Ovary (tissue), 7 donors: ENCODE measurements at regions not wholly inside any gene's neighbourhood (a gene's known extent, or its start where the extent isn't known, plus 50 kb on each side); places are given as distances from the start of the nearest gene placed in this dataset.

Source experiments
- DNase-seq, 5 donors: peaks; one replicate each; pipeline ENCODE4 v3.0.0-alpha.2; 2019 to 2020
- H3K27ac ChIP-seq, 2 donors: fragments of 200-600 bp; one replicate each; pipeline versions ENCODE4 v1.5.1 to v1.8.0; 2019 to 2022
- H3K27me3 ChIP-seq: fragments of 200-600 bp; one replicate; pipeline ENCODE4 v1.8.0; 2022
- H3K36me3 ChIP-seq: fragments of 200-600 bp; sonication (generic); one replicate; pipeline ENCODE4 v1.5.1; 2019
- H3K4me1 ChIP-seq: one replicate; pipeline ENCODE4 v1.8.1; 2013; ENCODE audit warnings: mild to moderate bottlenecking, moderate library complexity; ENCODE audit not compliant: insufficient read depth
- H3K4me3 ChIP-seq: fragments of 200-600 bp; sonication (generic); one replicate; pipeline ENCODE4 v1.5.1; 2017
- H3K9me3 ChIP-seq, 2 donors: fragments of 200-600 bp in 1 of 2; sonication (generic) in 1 of 2; one replicate each; pipeline versions ENCODE4 v1.5.1 to v1.8.1; 2013 to 2019; ENCODE audit warnings: mild to moderate bottlenecking in 1 of 2, moderate library complexity in 1 of 2
- CTCF ChIP-seq, 3 donors: fragments of 450-650 bp in 2 of 3; fragments of 200-600 bp in 1 of 3; IDR thresholded peaks; one replicate each; pipeline versions ENCODE4 v1.5.1 to v1.8.0; 2016 to 2022; ENCODE audit warnings: antibody characterized with exemption in 3 of 3, mild to moderate bottlenecking in 1 of 3
- EP300 ChIP-seq: sonication (generic); formaldehyde crosslinking; IDR thresholded peaks from one replicate; pipeline ENCODE4 v1.6.1; 2017; ENCODE audit warnings: antibody characterized with exemption
- POLR2A ChIP-seq: fragments of 450-650 bp; IDR thresholded peaks from one replicate; pipeline ENCODE4 v1.6.1; 2017; ENCODE audit warnings: antibody characterized with exemption, mild to moderate bottlenecking, moderate library complexity
- WGBS, 3 donors: extraction: QIAGEN DNeasy Blood & Tissue Kit in 1 of 3; methylation state at CpG; one replicate each; pipeline versions ENCODE4 v1.1.5 to v1.1.7; 2013 to 2017; 5-methylcytosine and 5-hydroxymethylcytosine counted together
- intact Hi-C, 4 donors: fragments of 100-400 bp; cut with DNase I; formaldehyde crosslinking; loops; one replicate each; pipeline versions ENCODE4 v1.11.0 to v1.15.1; 2022 to 2023
- donor health status: DM: no; HTN: no; CAD: no; lungs with moderate emphysema.
- donor health status: DM: no; HTN: no; CAD: no.
- donor health status: Bipolar disorder and iron deficiency.
- donor health status: DM: no; HTN: no; CAD: no.
- donor health status: DM: yes; HTN: yes; CAD: no.

DNA sequence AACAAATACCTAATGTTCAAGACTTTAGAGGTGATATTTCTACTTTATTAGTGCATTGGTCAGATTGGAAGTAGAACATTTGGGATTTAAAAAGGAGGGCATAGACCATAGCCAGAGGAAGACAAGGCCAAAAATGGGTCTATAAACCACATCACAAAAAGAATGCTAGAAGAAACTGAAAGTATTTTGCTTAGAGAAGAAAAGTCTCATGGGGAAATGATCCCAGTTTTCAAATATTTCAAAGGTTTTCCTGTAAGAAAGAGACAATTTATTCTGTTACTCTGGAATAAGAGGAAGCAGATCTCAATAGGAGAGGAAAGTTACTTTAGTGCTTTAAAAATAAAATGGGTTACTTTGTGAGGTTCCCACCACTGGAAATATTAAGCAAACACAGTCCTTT is 341.4 kb downstream of the TNS1 start:
- Histone ChIP-seq H3K36me3 (no peaks in the 10 kb centered on the region), H3K27me3 (no peaks in the 10 kb centered on the region), H3K4me1 (peaks cover 2% of the 10 kb centered on the region), H3K4me3 (no peak overlapping the region), H3K9me3 (no peaks in the 10 kb centered on the region), H3K27ac (no peak overlapping the region)
- no peak for DNase-seq
- TF ChIP-seq POLR2A (no peak), EP300 (no peak), CTCF (IDR thresholded peaks at IDR 0.05) (no peak)
- intact Hi-C loops = no loop called here

- no peak for DNase-seq
- Histone ChIP-seq H3K36me3 (no peaks in the 10 kb centered on the region), H3K4me3 (no peak overlapping the region), H3K9me3 (no peaks in the 10 kb centered on the region), H3K4me1 (peaks cover 2% of the 10 kb centered on the region), H3K27ac (no peak overlapping the region), H3K27me3 (no peaks in the 10 kb centered on the region)
- TF ChIP-seq CTCF (IDR thresholded peaks at IDR 0.05) (no peak), EP300 (no peak), POLR2A (no peak)
- intact Hi-C loops = no loop called here
These were observed 342.4 kb downstream of the TNS1 start for GRCh38 chr2:217660423-217660822.

- Histone ChIP-seq H3K4me3 (no peak overlapping the region), H3K36me3 (no peaks in the 10 kb centered on the region), H3K27me3 (no peaks in the 10 kb centered on the region), H3K27ac (no peak overlapping the region), H3K9me3 (no peaks in the 10 kb centered on the region), H3K4me1 (no peaks in the 10 kb centered on the region)
- intact Hi-C loops = no loop called here
- DNase-seq = no peak
- TF ChIP-seq EP300 (no peak), CTCF (IDR thresholded peaks at IDR 0.05) (no peak)
These were observed 344.0 kb downstream of the TNS1 start for GRCh38 chr2:217658806-217659205.

GRCh38 chr2:217657252-217657651 is 345.5 kb downstream of the TNS1 start:
- no peak for TF ChIP-seq CTCF (IDR thresholded peaks at IDR 0.05)
- no peak for TF ChIP-seq POLR2A
- TF ChIP-seq EP300 = no peak
- Histone ChIP-seq H3K4me3 (no peak overlapping the region), H3K27me3 (no peaks in the 10 kb centered on the region), H3K36me3 (no peaks in the 10 kb centered on the region), H3K9me3 (no peaks in the 10 kb centered on the region), H3K27ac (no peak overlapping the region), H3K4me1 (peaks cover 7% of the 10 kb centered on the region)
- 85 to 88% (median 85%) methylated on average over 9 of the region's 9 CpGs for WGBS, 3 donors
- DNase-seq = no peak
- intact Hi-C loops = no loop called here

DNA sequence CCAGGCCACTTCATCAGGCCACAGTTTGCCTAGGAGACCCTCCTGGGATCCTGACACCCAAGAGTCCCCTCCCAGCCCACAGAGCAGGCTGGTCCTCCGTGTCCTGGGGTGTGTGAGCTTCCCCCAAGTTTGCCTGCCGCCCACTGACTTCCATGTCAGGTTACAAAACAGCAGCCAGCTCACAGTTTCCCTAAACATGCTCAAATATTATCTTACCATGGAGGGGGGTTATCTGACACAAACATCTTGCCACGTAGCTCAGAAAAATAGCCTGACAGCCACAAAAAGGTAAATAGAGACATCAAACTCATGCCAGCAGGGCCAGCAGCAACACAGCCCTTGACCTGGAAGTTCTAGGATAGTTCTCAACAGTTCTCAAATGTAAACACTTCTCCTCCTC is 346.5 kb downstream of the TNS1 start:
- no peaks in the 10 kb centered on the region for H3K27me3 ChIP-seq
- 84 to 89% (median 85%) methylated on average over 3 of the region's 3 CpGs for WGBS, 3 donors
- H3K36me3 ChIP-seq = no peaks in the 10 kb centered on the region
- H3K9me3 ChIP-seq = no peaks in the 10 kb centered on the region
- no peak overlapping the region for H3K27ac ChIP-seq
- intact Hi-C loops = no loop called here
- peaks cover 7% of the 10 kb centered on the region for H3K4me1 ChIP-seq
- H3K4me3 ChIP-seq = no peak overlapping the region
- no peak for DNase-seq
- TF ChIP-seq CTCF (IDR thresholded peaks at IDR 0.05) (no peak), EP300 (no peak)
